HG02763 (cell line): ENCODE measurements at regions not wholly inside any gene's neighbourhood (a gene's known extent, or its start where the extent isn't known, plus 50 kb on each side); places are given as distances from the start of the nearest gene placed in this dataset.
"Not testable (repeated sequence)": the region's sequence is repeated elsewhere in the genome, so short reads cannot be mapped to it uniquely, and the experiment has no call there.

Experiments
- ATAC-seq: cut with Tn5 transposase; IDR thresholded peaks from one replicate; pipeline ENCODE4 v1.9.1; 2021; ENCODE audit warnings: mild to moderate bottlenecking, moderate library complexity; ENCODE audit not compliant: unreplicated experiment

- no peak for ATAC-seq
Observed at GRCh38 chr2:180559038-180559437, 421.4 kb upstream of the UBE2E3 start.

GRCh38 chr2:180555391-180555965 is 424.9 kb upstream of the UBE2E3 start:
- no peak for ATAC-seq

GRCh38 chr2:180554330-180554729 is 426.1 kb upstream of the UBE2E3 start:
- ATAC-seq = no peak

GRCh38 chr2:180553094-180553715 is 427.2 kb upstream of the UBE2E3 start:
- ATAC-seq = no peak

GRCh38 chr2:180542511-180542910 is 437.9 kb upstream of the UBE2E3 start:
- no peak for ATAC-seq

- ATAC-seq = no peak
Observed at GRCh38 chr2:180540761-180541160, 439.6 kb upstream of the UBE2E3 start.

GRCh38 chr2:180539541-180539940 is 440.9 kb upstream of the UBE2E3 start:
- ATAC-seq = no peak

- no peak for ATAC-seq
Observed at GRCh38 chr2:180535289-180535688, 445.1 kb upstream of the UBE2E3 start.

GRCh38 chr2:180531787-180532186 is 448.6 kb upstream of the UBE2E3 start:
- not testable (repeated sequence) for ATAC-seq

- no peak for ATAC-seq
Observed at GRCh38 chr2:180524499-180524898, 455.9 kb upstream of the UBE2E3 start.

- ATAC-seq = no peak
Observed at GRCh38 chr2:180523621-180524340, 456.6 kb upstream of the UBE2E3 start.

- ATAC-seq = no peak
Observed at GRCh38 chr2:180520921-180521581, 459.4 kb upstream of the UBE2E3 start.

GRCh38 chr2:180520206-180520605 is 460.2 kb upstream of the UBE2E3 start:
- no peak for ATAC-seq

- ATAC-seq = no peak
Observed at GRCh38 chr2:180519276-180519675, 461.1 kb upstream of the UBE2E3 start.

- no peak for ATAC-seq
Observed at GRCh38 chr2:180516232-180516631, 464.2 kb upstream of the UBE2E3 start.

GRCh38 chr2:180513389-180513788 is 467.0 kb upstream of the UBE2E3 start:
- no peak for ATAC-seq

GRCh38 chr2:180508458-180508857 is 471.9 kb upstream of the UBE2E3 start:
- no peak for ATAC-seq

- no peak for ATAC-seq
Observed at GRCh38 chr2:180507028-180507427, 473.4 kb upstream of the UBE2E3 start.

GRCh38 chr2:180505203-180505602 is 475.2 kb upstream of the UBE2E3 start:
- no peak for ATAC-seq

- no peak for ATAC-seq
Observed at GRCh38 chr2:180497621-180498152, 482.7 kb upstream of the UBE2E3 start.

- no peak for ATAC-seq
Observed at GRCh38 chr2:180495606-180496005, 484.8 kb upstream of the UBE2E3 start.
